GM18517 (cell line): ENCODE measurements at regions not wholly inside any gene's neighbourhood (a gene's known extent, or its start where the extent isn't known, plus 50 kb on each side); places are given as distances from the start of the nearest gene placed in this dataset.

Source experiments
- ATAC-seq: cut with Tn5 transposase; IDR thresholded peaks from one replicate; pipeline ENCODE4 v1.9.1; 2021; ENCODE audit warnings: mild to moderate bottlenecking, moderate library complexity; ENCODE audit not compliant: unreplicated experiment

DNA sequence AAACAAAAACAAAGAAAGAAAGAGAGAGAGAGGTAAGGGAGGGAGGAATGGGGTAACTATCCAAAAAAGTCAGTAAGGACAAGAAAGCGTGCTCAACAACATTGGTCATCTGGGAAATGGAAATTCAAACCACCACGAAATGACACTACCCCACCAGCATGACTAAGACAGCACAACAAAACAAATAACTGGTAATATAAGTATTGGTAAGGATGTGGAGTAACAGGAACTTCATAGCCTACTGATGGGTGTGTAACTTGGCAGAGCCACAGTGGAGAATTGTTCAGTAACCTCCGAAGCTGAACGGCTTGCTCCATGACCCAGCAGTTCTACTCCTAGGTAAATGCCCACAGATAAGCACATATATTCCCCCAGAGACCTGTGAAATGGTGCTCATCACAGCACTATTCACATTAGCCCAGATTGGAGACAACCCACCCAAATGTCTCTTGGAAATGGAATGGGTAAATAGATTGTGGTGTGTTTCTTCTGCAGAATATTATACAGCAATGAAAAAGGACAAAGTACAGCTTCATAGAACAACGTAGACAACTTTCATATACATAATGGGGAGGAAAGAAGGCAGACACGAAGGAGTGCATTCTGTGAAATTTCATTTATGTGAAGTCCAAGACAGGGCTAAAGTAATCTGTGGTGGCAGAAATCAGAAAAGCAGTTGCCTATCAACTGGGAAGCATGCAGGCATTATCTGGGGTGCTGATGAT, 95.5 kb upstream of the ATP6AP2 start:
- no peak for ATAC-seq

- ATAC-seq, result no peak
Measured at GRCh38 chrX:40484408-40485091, 96.2 kb upstream of the ATP6AP2 start.

- ATAC-seq, result no peak
Measured at GRCh38 chrX:40483502-40483901, 97.3 kb upstream of the ATP6AP2 start.

DNA sequence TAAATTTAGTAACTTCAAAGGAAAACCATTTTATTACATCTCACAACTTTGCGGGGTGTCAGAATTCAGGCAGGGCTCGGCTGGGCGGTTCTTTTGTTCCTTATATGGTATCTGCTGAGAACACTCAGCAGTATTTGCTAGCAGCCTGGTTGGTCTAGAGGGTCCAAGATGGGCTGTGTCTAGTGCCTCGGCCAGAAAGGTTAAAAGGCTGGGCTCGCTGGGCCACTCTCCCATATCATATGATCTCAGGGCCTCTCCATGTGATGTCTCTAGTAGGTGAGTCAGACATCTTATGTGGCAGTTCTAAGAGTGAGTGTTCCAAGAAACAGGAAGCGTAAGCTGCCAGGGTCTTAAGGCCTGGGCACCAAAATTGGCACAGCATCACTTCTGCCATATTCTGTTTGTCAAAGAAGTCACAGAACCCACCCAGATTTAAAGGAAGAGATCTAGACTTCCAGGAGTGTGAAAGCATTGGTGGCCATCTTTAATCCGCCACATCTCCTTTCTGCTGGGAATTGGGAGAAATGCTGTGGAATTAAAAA, 100.9 kb upstream of the ATP6AP2 start:
- ATAC-seq, result no peak

GRCh38 chrX:40478474-40479065, 102.2 kb upstream of the ATP6AP2 start:
- ATAC-seq, result no peak

GRCh38 chrX:40476958-40477357, 103.8 kb upstream of the ATP6AP2 start:
- ATAC-seq, result no peak

DNA sequence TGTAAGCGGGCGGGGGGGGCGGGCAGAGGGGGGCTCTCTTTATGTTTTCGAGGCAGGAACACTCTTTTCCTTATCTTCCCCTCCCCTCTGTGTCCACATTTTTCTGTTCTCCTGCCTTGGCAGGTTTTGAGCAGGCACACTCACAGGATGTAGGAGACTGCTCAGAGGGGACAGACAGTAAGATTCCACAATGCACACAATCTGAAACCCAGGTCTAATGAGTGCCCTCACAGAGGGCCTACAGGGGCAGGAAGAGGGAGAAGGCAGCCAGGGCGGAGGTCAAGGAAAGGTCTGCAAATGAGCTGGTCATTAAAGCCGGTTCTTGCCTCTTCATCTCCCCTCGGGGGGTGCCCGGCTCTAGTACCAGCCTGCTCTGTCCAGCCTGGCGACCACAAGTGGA, 106.1 kb upstream of the ATP6AP2 start:
- ATAC-seq, result no peak

GRCh38 chrX:40474205-40474626, 106.6 kb upstream of the ATP6AP2 start:
- no peak for ATAC-seq

DNA sequence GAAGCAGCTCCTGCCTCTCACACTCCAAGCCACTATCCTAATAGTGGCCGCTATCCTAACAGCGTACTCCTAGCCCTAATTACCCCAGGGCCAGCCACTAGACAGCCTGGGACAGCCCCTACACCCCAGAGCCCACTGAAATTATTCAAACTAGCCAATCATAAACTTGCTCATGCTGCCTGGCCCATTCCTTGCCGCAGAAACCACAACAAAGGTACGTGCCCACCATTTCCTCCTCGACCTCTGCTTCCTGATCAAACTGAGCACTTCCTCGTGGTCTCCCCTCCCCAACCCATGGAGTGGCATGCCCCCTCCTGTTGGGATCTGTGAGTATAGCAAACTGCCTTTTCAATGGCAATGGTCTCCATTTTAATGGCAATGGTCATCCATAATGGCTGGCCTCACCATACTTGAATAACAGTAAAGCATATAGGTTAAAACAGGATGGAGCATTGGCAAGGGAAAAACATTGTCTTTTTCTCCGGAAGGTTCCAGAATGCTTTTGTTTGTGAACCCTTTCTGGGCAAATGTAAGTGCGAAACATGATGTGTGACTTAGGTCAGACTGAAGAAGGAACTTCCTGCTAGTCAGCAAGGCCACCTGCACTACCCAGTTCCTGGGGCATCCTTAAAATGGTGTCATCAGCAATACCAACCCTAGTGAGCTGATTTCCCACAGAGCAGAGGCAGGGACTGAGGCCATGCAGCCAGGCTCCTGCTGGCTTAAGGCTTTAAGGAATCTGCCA, 107.1 kb upstream of the ATP6AP2 start:
- no peak for ATAC-seq

DNA sequence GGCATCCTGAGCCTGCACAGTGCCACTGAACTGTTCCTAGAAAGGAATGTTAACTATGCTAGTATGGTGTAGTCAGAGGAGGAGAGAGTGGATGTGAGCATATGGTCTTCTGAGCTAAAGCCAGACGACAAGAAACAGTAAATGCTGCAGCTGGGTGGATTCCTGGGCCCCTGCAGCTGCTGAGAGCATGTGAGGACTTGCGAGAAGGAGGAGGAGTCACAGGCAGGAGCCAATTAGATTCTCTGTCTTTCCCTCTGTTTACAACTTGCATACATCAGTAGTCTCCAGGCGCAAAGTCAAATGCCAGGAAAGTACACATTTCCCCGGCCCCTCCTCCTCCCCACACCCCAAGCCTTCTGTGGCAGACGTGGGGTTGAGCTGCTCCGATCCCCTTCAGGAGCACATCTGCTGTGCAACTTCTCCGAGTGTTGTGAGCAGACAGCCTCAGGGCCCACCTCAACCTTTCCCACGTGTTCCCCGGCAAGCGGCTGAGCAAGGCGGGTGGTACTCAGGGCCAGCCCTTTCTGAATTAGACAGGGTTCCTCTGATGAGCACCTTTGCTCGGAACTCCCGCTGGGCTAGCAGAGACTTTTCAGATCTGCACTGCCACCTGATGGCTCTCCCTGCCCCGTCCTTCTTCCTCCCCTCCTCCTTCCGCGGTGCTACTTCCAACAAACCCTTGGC, 108.7 kb upstream of the ATP6AP2 start:
- no peak for ATAC-seq

DNA sequence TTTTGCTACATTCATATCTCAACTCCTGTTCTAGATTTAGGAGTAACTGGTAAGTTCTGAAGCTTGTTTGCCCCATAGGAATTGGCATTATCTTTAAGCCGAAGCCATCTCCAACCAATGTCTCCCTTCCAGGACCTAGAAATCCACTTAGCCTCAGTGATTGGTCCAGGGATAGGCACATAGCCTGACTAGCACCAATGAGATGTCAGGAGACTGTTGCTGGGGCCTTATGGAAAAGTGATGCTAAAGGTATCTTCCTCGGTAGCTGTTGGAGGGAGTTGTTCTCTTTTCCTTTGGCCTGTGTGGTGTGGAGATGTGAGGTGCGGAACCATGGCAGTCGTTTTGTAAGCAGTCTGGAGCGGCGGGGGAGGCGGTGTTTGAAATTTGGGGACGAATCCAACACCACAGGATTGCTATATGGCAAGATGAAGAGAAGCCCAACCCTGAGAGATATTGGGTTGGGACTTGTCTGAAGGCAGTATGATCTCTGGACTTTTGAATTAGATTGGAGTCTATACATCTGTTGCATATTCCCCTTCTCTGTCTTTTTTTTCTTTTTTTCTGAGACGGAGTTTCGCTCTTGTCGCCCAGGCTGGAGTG, 109.8 kb upstream of the ATP6AP2 start:
- no peak for ATAC-seq

DNA sequence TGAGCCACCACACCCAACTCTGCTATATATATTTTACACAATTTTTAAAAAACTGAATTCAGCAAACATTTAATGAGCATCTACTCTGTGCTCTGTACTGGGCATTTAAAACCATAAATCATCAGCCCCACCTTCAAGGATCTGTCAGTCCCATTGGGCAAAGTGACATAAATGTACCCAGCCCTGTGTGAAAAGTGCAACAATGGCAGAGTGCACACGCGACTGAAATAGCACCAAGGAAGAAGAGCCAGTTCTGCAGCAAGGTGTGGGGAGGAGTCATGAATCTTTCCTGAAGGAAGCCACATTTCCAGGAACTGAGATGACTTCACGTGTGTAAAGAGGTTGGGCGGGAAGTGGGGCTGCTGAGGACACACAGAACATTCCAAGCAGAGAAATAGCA, 111.5 kb upstream of the ATP6AP2 start:
- no peak for ATAC-seq

GRCh38 chrX:40468033-40468846, 112.5 kb upstream of the ATP6AP2 start:
- no peak for ATAC-seq

- no peak for ATAC-seq
Measured at GRCh38 chrX:40467454-40467853, 113.3 kb upstream of the ATP6AP2 start.

DNA sequence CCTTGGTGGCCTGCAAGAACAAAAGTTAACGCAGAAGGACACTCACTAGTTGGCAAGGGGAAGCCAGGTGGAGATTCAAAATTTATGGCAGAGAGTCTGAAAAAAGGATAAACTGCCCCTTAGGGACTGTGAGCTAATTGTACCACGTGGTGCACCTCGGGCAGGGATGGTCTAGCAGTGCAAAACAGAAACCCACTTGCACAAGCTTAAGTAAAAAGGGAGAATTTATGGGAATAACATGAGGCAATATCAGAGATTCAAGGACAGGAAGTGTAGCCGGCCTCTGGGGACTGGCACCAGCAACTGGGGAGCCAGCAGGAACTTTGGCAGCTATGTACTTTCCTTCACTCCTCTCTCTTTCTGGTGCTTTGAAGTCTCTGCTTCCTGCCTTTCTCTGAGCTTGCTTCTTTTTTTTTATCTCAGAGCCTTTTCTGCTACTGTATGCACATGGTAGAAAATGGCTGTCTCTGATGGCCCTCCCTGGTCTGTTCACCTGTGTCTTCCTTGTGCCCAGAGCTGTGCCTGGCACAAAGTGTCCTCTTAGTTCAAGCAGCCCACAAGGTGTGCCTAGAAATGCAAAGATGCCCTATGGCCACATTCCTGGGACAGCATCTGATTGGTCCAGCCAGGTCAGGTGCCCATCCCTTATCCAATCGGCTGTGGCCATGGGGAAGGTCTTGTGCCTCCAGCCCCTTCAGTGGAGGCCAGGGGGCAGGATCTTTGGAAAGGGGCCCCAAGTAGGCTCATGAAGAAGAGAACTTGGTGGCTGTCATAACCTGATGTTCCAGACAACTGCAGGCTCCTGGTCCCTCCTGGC, 114.8 kb upstream of the ATP6AP2 start:
- no peak for ATAC-seq

DNA sequence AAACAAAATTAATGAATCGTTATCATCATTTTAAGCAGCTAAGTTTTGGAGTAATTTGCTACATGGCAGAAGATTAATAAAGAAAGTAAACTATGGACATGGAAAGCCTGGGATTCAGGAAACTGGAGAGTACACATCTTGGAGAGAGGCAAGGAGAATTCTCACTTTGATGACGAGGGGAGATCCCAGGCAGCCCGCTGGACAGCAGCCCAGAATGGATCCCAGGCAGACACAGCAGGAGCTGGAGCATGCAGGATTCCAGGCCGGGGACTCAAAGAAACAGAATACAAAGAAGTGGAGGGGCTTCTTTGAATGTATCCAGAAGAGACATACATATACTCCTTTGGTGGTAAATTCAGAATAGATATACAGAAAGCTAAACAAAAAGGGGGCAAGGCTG, 118.0 kb upstream of the ATP6AP2 start:
- ATAC-seq, result no peak

- no peak for ATAC-seq
Measured at GRCh38 chrX:40460926-40461325, 119.8 kb upstream of the ATP6AP2 start.

DNA sequence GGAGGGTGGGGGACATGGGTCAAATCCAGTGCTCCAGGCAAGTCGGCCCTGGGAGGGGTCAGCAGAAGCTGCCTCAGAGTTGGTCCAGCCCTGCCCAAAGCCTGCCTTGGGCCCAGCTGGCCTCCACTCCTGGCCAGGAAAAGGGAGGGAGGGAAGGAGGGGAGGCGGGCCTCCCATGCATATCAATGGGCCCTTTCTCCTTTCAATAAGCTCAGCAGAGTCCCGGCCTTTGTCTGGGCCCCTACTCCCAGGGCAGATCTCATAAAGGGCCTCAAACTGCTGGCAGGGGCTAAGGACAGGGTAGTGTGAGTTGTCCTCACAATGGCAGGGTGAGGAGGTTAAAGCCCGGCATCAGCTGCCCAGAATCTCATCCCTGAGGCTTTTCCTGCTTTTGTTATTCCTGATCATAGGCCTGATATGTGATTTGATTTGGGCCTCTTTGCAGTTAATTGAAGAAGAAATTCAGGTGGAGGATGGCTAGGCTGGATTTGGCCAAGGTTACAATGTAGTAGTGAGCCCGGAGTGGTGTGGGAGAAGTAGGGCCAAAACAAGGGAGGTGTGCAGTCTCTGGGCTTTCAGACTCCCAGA, 121.1 kb upstream of the ATP6AP2 start:
- ATAC-seq, result no peak
